Panc1 (cell line): ENCODE measurements at regions not wholly inside any gene's neighbourhood (a gene's known extent, or its start where the extent isn't known, plus 50 kb on each side); places are given as distances from the start of the nearest gene placed in this dataset.

Experiments
- ATAC-seq: fragments of 200-7000 bp; cut with Tn5 transposase; 2 replicates; pipeline ENCODE4 v1.9.1; 2020; ENCODE audit warnings: mild to moderate bottlenecking, moderate library complexity
- BruUV-seq: library from RNA; stranded (reverse); fragments of 400-500 nt; replicated peaks from 2 replicates; lab custom pipeline; 2021; lab: Mats Ljungman, UMichigan
- CTCF ChIA-PET: fragments of 300-600 bp; sonication (Branson Sonifier 250); formaldehyde crosslinking; loops from one replicate; lab custom pipeline; 2022; ENCODE audit warnings: antibody characterized with exemption; lab: Charles Lee
- POLR2A ChIA-PET: fragments of 300-600 bp; sonication (Branson Sonifier 250); formaldehyde crosslinking; loops from one replicate; lab custom pipeline; 2022; ENCODE audit warnings: antibody characterized with exemption; lab: Charles Lee
- DNase-seq: peaks from one replicate; pipeline ENCODE4 v3.0.0-alpha.2; 2010; ENCODE audit warnings: low read depth, low spot score
- H3K27ac ChIP-seq: 2 replicates; pipeline ENCODE4 v1.5.1; 2011; ENCODE audit warnings: mild to moderate bottlenecking, low read length, inconsistent platforms
- H3K27me3 ChIP-seq: fragments of 200-500 bp; sonication (Bioruptor generic); 2 replicates; pipeline ENCODE4 v1.6.0; 2014; ENCODE audit warnings: low read length, inconsistent platforms; ENCODE audit not compliant: control insufficient read depth, insufficient read depth
- H3K36me3 ChIP-seq: fragments of 200-500 bp; sonication (Bioruptor generic); 2 replicates; pipeline ENCODE4 v1.5.1; 2014; ENCODE audit warnings: inconsistent platforms, mild to moderate bottlenecking, low read length, moderate library complexity; ENCODE audit not compliant: control insufficient read depth, insufficient read depth
- H3K4me1 ChIP-seq: 2 replicates; pipeline ENCODE4 v1.5.1; 2011; ENCODE audit warnings: inconsistent platforms, mild to moderate bottlenecking, low read length, moderate library complexity; ENCODE audit not compliant: control insufficient read depth, insufficient read depth
- H3K4me3 ChIP-seq, 2 experiments: 2 replicates each; pipeline ENCODE4 v1.5.1; 2011 to 2012; ENCODE audit warnings: low read depth in 2 of 2, low read length in 2 of 2, mild to moderate bottlenecking in 2 of 2, inconsistent platforms in 1 of 2, moderate library complexity in 1 of 2
- H3K9me3 ChIP-seq: fragments of 200-500 bp; sonication (Bioruptor generic); 2 replicates; pipeline ENCODE4 v1.5.1; 2014; ENCODE audit warnings: low read depth, mild to moderate bottlenecking, inconsistent platforms, low read length, moderate library complexity; ENCODE audit not compliant: control insufficient read depth, insufficient read depth
- CTCF ChIP-seq: fragments of 450-650 bp; IDR thresholded peaks from 2 replicates; pipeline ENCODE4 v1.5.1; 2017; ENCODE audit warnings: mild to moderate bottlenecking
- POLR2AphosphoS5 ChIP-seq: IDR thresholded peaks from 2 replicates; pipeline ENCODE4 v1.6.1; 2012; ENCODE audit warnings: mild to moderate bottlenecking, low read depth, low read length, moderate library complexity
- REST ChIP-seq, 2 experiments: IDR thresholded peaks; 2 replicates each; pipeline ENCODE4 v1.6.1; 2011 to 2012; ENCODE audit warnings: low read depth in 2 of 2, control low read depth in 1 of 2, low read length in 1 of 2, mild to moderate bottlenecking in 1 of 2, moderate library complexity in 1 of 2; ENCODE audit not compliant: insufficient read depth in 1 of 2
- SIN3A ChIP-seq: IDR thresholded peaks from 2 replicates; pipeline ENCODE4 v1.6.1; 2012; ENCODE audit warnings: low read depth, mild to moderate bottlenecking, low read length, moderate library complexity, borderline replicate concordance; ENCODE audit not compliant: insufficient read depth
- TCF7L2 ChIP-seq: IDR thresholded peaks from 2 replicates; pipeline ENCODE4 v1.6.1; 2011; ENCODE audit warnings: mild to moderate bottlenecking, low read depth, low read length, inconsistent platforms
- in situ Hi-C: cut with HindIII; loops from 2 replicates; pipeline ENCODE4 v1.10.0; 2016; ENCODE audit warnings: low sequenced_read_pairs, low pct_unique_long_range_greater_than_20kb
- intact Hi-C: fragments of 100-400 bp; cut with micrococcal nuclease; formaldehyde crosslinking; loops from one replicate; pipeline ENCODE4 v1.10.0; 2022; ENCODE audit not compliant: unreplicated experiment

GRCh38 chr12:43118234-43118633 is 433.8 kb downstream of the ADAMTS20 start:
- H3K27me3 ChIP-seq, result no peaks in the 10 kb centered on the region
- in situ Hi-C loops, result no loop called here
- CTCF ChIA-PET, result no interaction called here

DNA sequence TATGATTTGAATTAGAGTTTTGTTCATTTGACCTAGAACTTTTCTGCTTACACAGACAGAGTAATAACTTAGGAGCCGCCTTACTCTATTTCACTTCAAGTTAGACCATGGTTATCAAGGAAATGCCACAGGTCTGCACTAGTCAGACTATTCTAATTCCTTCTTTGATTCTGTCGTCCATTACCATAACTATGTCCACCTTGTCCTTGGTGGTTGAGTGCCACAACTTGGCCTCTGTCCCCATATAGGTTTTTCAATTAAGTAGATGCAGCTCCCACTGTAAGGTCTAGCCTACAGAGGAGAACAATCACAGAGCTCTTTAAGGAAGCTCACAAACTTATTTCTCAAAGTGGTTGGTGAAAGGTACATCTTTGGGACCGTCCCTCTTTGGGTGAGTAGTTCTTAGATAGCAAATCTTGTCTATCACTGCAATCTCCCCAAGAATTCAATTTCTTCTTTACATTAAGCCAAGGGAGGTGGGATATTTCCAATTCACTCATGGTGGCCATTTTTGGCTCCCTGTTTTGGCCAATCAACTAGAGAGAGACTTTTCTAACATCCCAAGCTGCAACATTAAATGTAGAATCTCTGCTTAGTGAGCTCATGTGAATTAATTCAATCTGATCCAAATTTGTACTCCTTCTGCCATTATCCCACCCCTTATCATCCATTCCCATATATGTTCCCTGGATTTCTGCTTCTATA is 434.6 kb downstream of the ADAMTS20 start:
- ChIA-PET CTCF (no interaction called here), POLR2A (no interaction called here)
- Histone ChIP-seq H3K4me1 (no peaks in the 10 kb centered on the region), H3K27ac (no peak overlapping the region), H3K9me3 (no peaks in the 10 kb centered on the region), H3K36me3 (no peaks in the 10 kb centered on the region), H3K4me3 (no peak overlapping the region), H3K27me3 (no peaks in the 10 kb centered on the region)
- in situ Hi-C loops (no loop called here), intact Hi-C loops (no loop called here)
- TF ChIP-seq SIN3A (no peak), REST (IDR thresholded peaks at IDR 0.05; ENCODE audit: insufficient read depth in 1 of 2, low read depth in 2 of 2, low read length in 1 of 2) (no peak), POLR2AphosphoS5 (no peak), TCF7L2 (no peak), CTCF (no peak)
- ATAC-seq (no peak), DNase-seq (no peak)
- BruUV-seq, result no TSS peak

More at GRCh38 chr12:43118234-43118633, 433.8 kb downstream of the ADAMTS20 start:
- Histone ChIP-seq H3K4me3 (no peak overlapping the region), H3K36me3 (no peaks in the 10 kb centered on the region), H3K9me3 (no peaks in the 10 kb centered on the region), H3K4me1 (no peaks in the 10 kb centered on the region), H3K27ac (no peak overlapping the region)
- TF ChIP-seq REST (IDR thresholded peaks at IDR 0.05; ENCODE audit: insufficient read depth in 1 of 2, low read depth in 2 of 2, low read length in 1 of 2) (no peak), POLR2AphosphoS5 (no peak), TCF7L2 (no peak), SIN3A (no peak), CTCF (no peak)
- intact Hi-C loops, result no loop called here
- ATAC-seq (no peak), DNase-seq (no peak)
- POLR2A ChIA-PET, result no interaction called here
- no TSS peak for BruUV-seq
